ENCODE measurements at regions not wholly inside any gene's neighbourhood (a gene's known extent, or its start where the extent isn't known, plus 50 kb on each side); places are given as distances from the start of the nearest gene placed in this dataset.

GRCh38 chr18:49673281-49673680 lies 111.4 kb downstream of the LIPG start:
- Histone ChIP-seq H3K4me3 (replicated peaks; ENCODE audit: low read depth, low read length) (no peak overlapping the region), H3K27me3 (replicated peaks; ENCODE audit: control insufficient read depth, insufficient read depth, low read length) (no peaks in the 10 kb centered on the region; the same call in 1 of the 2 replicates), H3K36me3 (ENCODE audit: control insufficient read depth, insufficient read depth, low read length) (no peaks in the 10 kb centered on the region)
- DNase-seq (ENCODE audit: extremely low read depth, insufficient read length): no peak
- no peak for TF ChIP-seq CTCF (IDR thresholded peaks at IDR 0.05; ENCODE audit: insufficient read depth, low read length, poor library complexity, severe bottlenecking)

GRCh38 chr18:49672853-49673252 lies 111.0 kb downstream of the LIPG start:
- no peak overlapping the region for H3K4me3 ChIP-seq (replicated peaks; ENCODE audit: low read depth, low read length)
- no peaks in the 10 kb centered on the region; the same call in 1 of the 2 replicates for H3K27me3 ChIP-seq (replicated peaks; ENCODE audit: control insufficient read depth, insufficient read depth, low read length)
- no peaks in the 10 kb centered on the region for H3K36me3 ChIP-seq (ENCODE audit: control insufficient read depth, insufficient read depth, low read length)
- DNase-seq (ENCODE audit: extremely low read depth, insufficient read length): no peak
- no peak for TF ChIP-seq CTCF (IDR thresholded peaks at IDR 0.05; ENCODE audit: insufficient read depth, low read length, poor library complexity, severe bottlenecking)

- DNase-seq (ENCODE audit: extremely low read depth, insufficient read length): no peak
- H3K36me3 ChIP-seq (ENCODE audit: control insufficient read depth, insufficient read depth, low read length): no peaks in the 10 kb centered on the region
- no peak overlapping the region for H3K4me3 ChIP-seq (replicated peaks; ENCODE audit: low read depth, low read length)
- no peaks in the 10 kb centered on the region; the same call in 1 of the 2 replicates for H3K27me3 ChIP-seq (replicated peaks; ENCODE audit: control insufficient read depth, insufficient read depth, low read length)
- TF ChIP-seq CTCF (IDR thresholded peaks at IDR 0.05; ENCODE audit: insufficient read depth, low read length, poor library complexity, severe bottlenecking): no peak
Observed at GRCh38 chr18:49669403-49669802, 107.5 kb downstream of the LIPG start.

- no peak for DNase-seq (ENCODE audit: extremely low read depth, insufficient read length)
- H3K36me3 ChIP-seq (ENCODE audit: control insufficient read depth, insufficient read depth, low read length): no peaks in the 10 kb centered on the region
- H3K4me3 ChIP-seq (replicated peaks; ENCODE audit: low read depth, low read length): no peak overlapping the region
- no peak for TF ChIP-seq CTCF (IDR thresholded peaks at IDR 0.05; ENCODE audit: insufficient read depth, low read length, poor library complexity, severe bottlenecking)
- H3K27me3 ChIP-seq (replicated peaks; ENCODE audit: control insufficient read depth, insufficient read depth, low read length): no peaks in the 10 kb centered on the region; the same call in 1 of the 2 replicates
Observed at GRCh38 chr18:49668574-49669275, 106.9 kb downstream of the LIPG start.

- H3K4me3 ChIP-seq (replicated peaks; ENCODE audit: low read depth, low read length): no peak overlapping the region
- no peaks in the 10 kb centered on the region for H3K36me3 ChIP-seq (ENCODE audit: control insufficient read depth, insufficient read depth, low read length)
- TF ChIP-seq CTCF (IDR thresholded peaks at IDR 0.05; ENCODE audit: insufficient read depth, low read length, poor library complexity, severe bottlenecking): no peak
- DNase-seq (ENCODE audit: extremely low read depth, insufficient read length): no peak
- no peaks in the 10 kb centered on the region for H3K27me3 ChIP-seq (replicated peaks; ENCODE audit: control insufficient read depth, insufficient read depth, low read length)
Observed at GRCh38 chr18:49667462-49667861, 105.6 kb downstream of the LIPG start.
